ENCODE measurements at regions not wholly inside any gene's neighbourhood (a gene's known extent, or its start where the extent isn't known, plus 50 kb on each side); places are given as distances from the start of the nearest gene placed in this dataset.

DNA sequence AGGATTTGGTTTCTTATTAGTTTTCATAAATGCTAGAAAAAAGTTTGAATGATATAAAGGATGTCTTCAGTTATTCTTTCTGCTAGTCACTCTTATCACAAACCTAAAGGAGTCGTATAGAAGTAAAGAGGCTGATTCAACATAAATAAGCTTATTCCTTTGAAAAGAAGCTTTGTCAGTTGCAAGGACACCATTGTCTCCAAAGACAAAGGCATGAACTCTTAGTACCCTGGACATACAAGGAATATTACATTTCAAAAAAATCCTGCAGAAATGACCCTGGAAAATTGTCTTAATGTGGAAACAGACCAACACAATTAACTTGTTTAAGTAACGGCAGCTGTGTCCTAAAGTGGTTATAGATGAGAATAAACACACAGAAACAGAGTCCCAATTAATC, 528.0 kb downstream of the CPS1 start:
- Histone ChIP-seq H3K18ac (ENCODE audit: extremely low read depth, low read length) (no peak overlapping the region), H2BK15ac (ENCODE audit: low read length) (no peak overlapping the region), H3K79me1 (ENCODE audit: low read depth, low read length) (no peaks in the 10 kb centered on the region), H3K27me3 (replicated peaks in 1 of 4; ENCODE audit: control insufficient read depth in 3 of 4, extremely low read depth in 1 of 4, insufficient read depth in 3 of 4, low read length in 3 of 4) (no peaks in the 10 kb centered on the region), H4K20me1 (replicated peaks in 1 of 2; ENCODE audit: control insufficient read depth in 1 of 2, insufficient read depth in 2 of 2, low read length in 2 of 2) (no peaks in the 10 kb centered on the region), H2BK20ac (ENCODE audit: low read length) (no peak overlapping the region), H3K4me3 (ENCODE audit: extremely low read depth in 1 of 4, insufficient read depth in 2 of 4, low read depth in 3 of 4, low read length in 4 of 4) (no peak overlapping the region), H3K36me3 (ENCODE audit: control insufficient read depth in 2 of 4, insufficient read depth in 4 of 4, low read length in 3 of 4) (no peaks in the 10 kb centered on the region), H3K56ac (replicated peaks; ENCODE audit: insufficient read length, low read depth, low read length) (no peak overlapping the region), H3K4me1 (replicated peaks in 1 of 4; ENCODE audit: control insufficient read depth in 3 of 4, insufficient read depth in 4 of 4, low read length in 3 of 4) (no peaks in the 10 kb centered on the region), H3K27ac (ENCODE audit: low read depth, low read length) (no peak overlapping the region), H2BK120ac (replicated peaks; ENCODE audit: low read depth, low read length) (no peak overlapping the region), H2BK5ac (ENCODE audit: low read depth, low read length) (no peak overlapping the region), H3K23me2 (ENCODE audit: low read depth, low read length) (no peaks in the 10 kb centered on the region), H3K4ac (replicated peaks; ENCODE audit: insufficient read length, low read depth, low read length) (no peak overlapping the region), H3K9me3 (ENCODE audit: insufficient read depth in 2 of 2, low read depth in 1 of 2, low read length in 1 of 2) (no peaks in the 10 kb centered on the region), H3K23ac (ENCODE audit: insufficient read length) (no peak overlapping the region), H2BK12ac (ENCODE audit: low read depth, low read length) (no peak overlapping the region), H4K5ac (ENCODE audit: insufficient read length, low read depth, low read length) (no peak overlapping the region), H4K8ac (ENCODE audit: extremely low read depth, insufficient read depth, low read length) (no peak overlapping the region), H3K9ac (replicated peaks in 1 of 4; ENCODE audit: extremely low read depth in 1 of 4, low read depth in 3 of 4, low read length in 3 of 4) (no peak overlapping the region), H2AFZ (ENCODE audit: low read length) (no peak overlapping the region), H2AK5ac (ENCODE audit: low read depth, low read length) (no peak overlapping the region), H3K4me2 (ENCODE audit: insufficient read depth in 1 of 2, low read depth in 2 of 2, low read length in 2 of 2) (no peak overlapping the region), H3K14ac (ENCODE audit: insufficient read length) (no peak overlapping the region), H4K91ac (replicated peaks; ENCODE audit: insufficient read length, low read length) (no peak overlapping the region), H3K79me2 (ENCODE audit: control insufficient read depth in 1 of 2, insufficient read depth in 2 of 2, low read length in 2 of 2) (no peaks in the 10 kb centered on the region)
- FAIRE-seq (no peak), DNase-seq (ENCODE audit: low read depth in 1 of 2, low spot score in 2 of 2) (no peak)
- no peak for TF ChIP-seq POLR2A (IDR thresholded peaks at IDR 0.05; ENCODE audit: control extremely low read depth in 1 of 2, low read depth in 2 of 2, low read length in 2 of 2)
- TF ChIP-seq TAF1 (IDR thresholded peaks at IDR 0.05; ENCODE audit: low read depth, low read length), result no peak
- no peak for TF ChIP-seq CTBP2 (IDR thresholded peaks at IDR 0.05; ENCODE audit: borderline replicate concordance, insufficient read depth, insufficient read length, low read length)
- no peak for TF ChIP-seq TEAD4 (IDR thresholded peaks at IDR 0.05; ENCODE audit: low read depth, low read length)
- TF ChIP-seq BACH1 (IDR thresholded peaks at IDR 0.05; ENCODE audit: low read length), result no peak
- TF ChIP-seq KDM1A (IDR thresholded peaks at IDR 0.05; ENCODE audit: borderline replicate concordance, low read length), result no peak
- no peak for TF ChIP-seq CEBPB (IDR thresholded peaks at IDR 0.05; ENCODE audit: low read depth, low read length)
- no peak for TF ChIP-seq GTF2F1 (IDR thresholded peaks at IDR 0.05; ENCODE audit: borderline replicate concordance, low read depth, low read length)
- TF ChIP-seq HDAC2 (IDR thresholded peaks at IDR 0.05; ENCODE audit: borderline replicate concordance in 1 of 2, low read depth in 2 of 2, low read length in 2 of 2), result no peak
- no peak for TF ChIP-seq CHD2 (IDR thresholded peaks at IDR 0.05; ENCODE audit: low read length)
- ChIA-PET POLR2A (ENCODE audit: partially characterized antibody) (no interaction called here), CTCF (ENCODE audit: partially characterized antibody) (interaction anchor here (0.6 to 5.8 kb wide), 7 partner anchors 9 to 588 kb away, joined by 3 to 35 read pairs (median 5); no protein-coding TSS in a partner anchor)
- 90% methylated on average over 2 of the region's 2 CpGs; no CpG with 5 or more reads in 1 of the 2 experiments for WGBS, 2 experiments (ENCODE audit: extremely low coverage in 1 of 2, insufficient coverage in 1 of 2, insufficient read length in 1 of 2, insufficient replicate concordance in 2 of 2, low coverage in 1 of 2, low lambda C conversion rate in 2 of 2, missing lambda C conversion rate in 1 of 2)
